ENCODE measurements at regions not wholly inside any gene's neighbourhood (a gene's known extent, or its start where the extent isn't known, plus 50 kb on each side); places are given as distances from the start of the nearest gene placed in this dataset.

GRCh38 chr2:230658577-230658876, 54.1 kb upstream of the CAB39 start:
- H3K27me3 ChIP-seq (ENCODE audit: control insufficient read depth, insufficient read depth, low read length): no peaks in the 10 kb centered on the region
- DNase-seq: no peak
- WGBS (ENCODE audit: insufficient coverage): 69% methylated on average over 1 of the region's 1 CpG
- no peaks in the 10 kb centered on the region for H3K9me3 ChIP-seq (ENCODE audit: control insufficient read depth, insufficient read depth, low read length)
- H3K27ac ChIP-seq (ENCODE audit: low read length): no peak overlapping the region
- Mint-ChIP-seq H3K4me1 (peaks cover 55 to 70% of the 10 kb centered on the region in 2 donors), H3K4me3 (no peak overlapping the region), H3K27me3 (ENCODE audit: low read depth in 2 of 2) (no peaks in the 10 kb centered on the region), H3K36me3 (no peaks in the 10 kb centered on the region), H3K9me3 (no peaks in the 10 kb centered on the region), H3K27ac (peak overlapping the region; percentile 70 to 93)
- intact Hi-C loops (cut with micrococcal nuclease): no loop called here
- H3K36me3 ChIP-seq (ENCODE audit: control insufficient read depth, insufficient read depth, low read length): no peaks in the 10 kb centered on the region
- H3K4me1 ChIP-seq (ENCODE audit: control insufficient read depth, insufficient read depth, low read length): peaks cover 72% of the 10 kb centered on the region
- no peak for TF ChIP-seq CTCF (IDR thresholded peaks at IDR 0.05)
- no peak overlapping the region for H3K4me3 ChIP-seq (ENCODE audit: low read length)
- no peak for ATAC-seq

- no peaks in the 10 kb centered on the region for H3K27me3 ChIP-seq (ENCODE audit: control insufficient read depth, insufficient read depth, low read length)
- intact Hi-C loops (cut with micrococcal nuclease): no loop called here
- TF ChIP-seq CTCF (IDR thresholded peaks at IDR 0.05): no peak
- H3K4me1 ChIP-seq (ENCODE audit: control insufficient read depth, insufficient read depth, low read length): peaks cover 75% of the 10 kb centered on the region
- Mint-ChIP-seq H3K36me3 (no peaks in the 10 kb centered on the region), H3K4me1 (peaks cover 59 to 73% of the 10 kb centered on the region in 2 donors), H3K27me3 (ENCODE audit: low read depth in 2 of 2) (no peaks in the 10 kb centered on the region), H3K27ac (peak overlapping the region; percentile 70 to 93), H3K4me3 (peak overlapping the region; percentile 49), H3K9me3 (no peaks in the 10 kb centered on the region)
- peak overlapping the region; percentile 9 for H3K27ac ChIP-seq (ENCODE audit: low read length)
- peak; percentile 53 to 65 (median 60) for ATAC-seq
- 29% methylated on average over 11 of the region's 11 CpGs for WGBS (ENCODE audit: insufficient coverage)
- no peaks in the 10 kb centered on the region for H3K36me3 ChIP-seq (ENCODE audit: control insufficient read depth, insufficient read depth, low read length)
- no peak overlapping the region for H3K4me3 ChIP-seq (ENCODE audit: low read length)
- no peaks in the 10 kb centered on the region for H3K9me3 ChIP-seq (ENCODE audit: control insufficient read depth, insufficient read depth, low read length)
- peak in 1 of 2 donors; percentile 61 for DNase-seq
Measured at GRCh38 chr2:230658877-230659652, 53.6 kb upstream of the CAB39 start.

- H3K27me3 Mint-ChIP-seq (ENCODE audit: low read depth in 2 of 2): no peaks in the 10 kb centered on the region
- Histone ChIP-seq H3K27ac (ENCODE audit: low read length) (peak overlapping the region; percentile 8), H3K27me3 (ENCODE audit: control insufficient read depth, insufficient read depth, low read length) (no peaks in the 10 kb centered on the region), H3K9me3 (ENCODE audit: control insufficient read depth, insufficient read depth, low read length) (no peaks in the 10 kb centered on the region), H3K4me1 (ENCODE audit: control insufficient read depth, insufficient read depth, low read length) (peaks cover 83% of the 10 kb centered on the region), H3K4me3 (ENCODE audit: low read length) (no peak overlapping the region), H3K36me3 (ENCODE audit: control insufficient read depth, insufficient read depth, low read length) (no peaks in the 10 kb centered on the region)
- ATAC-seq (peak; percentile 36 to 74 (median 66)), DNase-seq (peak in 1 of 2 donors; percentile 71)
- 22% methylated on average over 15 of the region's 15 CpGs for WGBS (ENCODE audit: insufficient coverage)
- peaks cover 66 to 83% of the 10 kb centered on the region in 2 donors for H3K4me1 Mint-ChIP-seq
- TF ChIP-seq CTCF (IDR thresholded peaks at IDR 0.05): no peak
- peak overlapping the region; percentile 79 to 89 for H3K27ac Mint-ChIP-seq
- intact Hi-C loops (cut with micrococcal nuclease): loop anchor here (2.0 to 5.0 kb wide), 2 partner anchors 52 to 137 kb away; partner anchors contain the start of gene CAB39
- peak overlapping the region; percentile 75 for H3K4me3 Mint-ChIP-seq
- no peaks in the 10 kb centered on the region for H3K9me3 Mint-ChIP-seq
- H3K36me3 Mint-ChIP-seq: no peaks in the 10 kb centered on the region
Measured at GRCh38 chr2:230660294-230661060, 52.2 kb upstream of the CAB39 start.
